C4-2B (cell line): ENCODE measurements at regions not wholly inside any gene's neighbourhood (a gene's known extent, or its start where the extent isn't known, plus 50 kb on each side); places are given as distances from the start of the nearest gene placed in this dataset.

Source experiments
- H3K27ac ChIP-seq: fragments of 450-650 bp; 2 replicates; pipeline ENCODE4 v1.5.1; 2017
- CTCF ChIP-seq: fragments of 450-650 bp; conservative IDR thresholded peaks from 2 replicates; pipeline ENCODE4 v1.5.1; 2017; ENCODE audit warnings: mild to moderate bottlenecking
- ZFX ChIP-seq: fragments of 450-650 bp; IDR thresholded peaks from 2 replicates; pipeline ENCODE4 v1.6.1; 2017

GRCh38 chr1:239505094-239505493 lies 118.7 kb downstream of the CHRM3 start:
- no peak for TF ChIP-seq ZFX
- TF ChIP-seq CTCF = no peak
- H3K27ac ChIP-seq = no peak overlapping the region

DNA sequence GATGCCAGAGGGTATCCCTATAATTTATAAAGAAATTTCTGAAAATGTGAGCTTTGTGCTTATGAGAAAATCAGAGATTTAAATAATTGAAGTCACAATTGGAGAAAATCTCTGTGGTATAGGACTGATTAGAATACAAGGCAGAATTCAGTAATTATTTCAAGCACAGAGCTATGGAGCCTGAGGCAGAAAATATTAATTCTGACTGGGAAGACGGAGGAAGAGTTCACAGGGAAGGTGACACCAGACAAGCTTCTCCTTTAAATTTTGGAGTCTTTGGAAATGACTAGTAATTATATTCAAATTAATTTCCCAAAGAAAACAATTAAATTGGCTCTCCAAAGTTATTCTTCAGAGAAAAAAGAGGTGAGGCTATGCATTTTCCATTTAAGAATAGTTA lies 121.5 kb downstream of the CHRM3 start:
- TF ChIP-seq CTCF (no peak), ZFX (no peak)
- H3K27ac ChIP-seq = no peak overlapping the region

GRCh38 chr1:239511875-239512274 lies 125.5 kb downstream of the CHRM3 start:
- no peak for TF ChIP-seq ZFX
- TF ChIP-seq CTCF = no peak
- no peak overlapping the region for H3K27ac ChIP-seq

GRCh38 chr1:239516579-239516978 lies 130.2 kb downstream of the CHRM3 start:
- H3K27ac ChIP-seq = no peak overlapping the region
- TF ChIP-seq ZFX = no peak
- no peak for TF ChIP-seq CTCF

- no peak for TF ChIP-seq ZFX
- no peak for TF ChIP-seq CTCF
- no peak overlapping the region for H3K27ac ChIP-seq
Observed at GRCh38 chr1:239526391-239526790, 140.0 kb downstream of the CHRM3 start.

GRCh38 chr1:239527051-239527693 lies 140.8 kb downstream of the CHRM3 start:
- no peak for TF ChIP-seq CTCF
- TF ChIP-seq ZFX = no peak
- no peak overlapping the region for H3K27ac ChIP-seq

- H3K27ac ChIP-seq = no peak overlapping the region
- TF ChIP-seq CTCF = no peak
- TF ChIP-seq ZFX = no peak
Observed at GRCh38 chr1:239536165-239536849, 149.9 kb downstream of the CHRM3 start.
